Upper lobe of right lung (tissue), 1 donor: ENCODE measurements at regions not wholly inside any gene's neighbourhood (a gene's known extent, or its start where the extent isn't known, plus 50 kb on each side); places are given as distances from the start of the nearest gene placed in this dataset.

ENCODE experiments used
- ATAC-seq: fragments of 200-7000 bp; cut with Tn5 transposase; one replicate; pipeline ENCODE4 v1.9.1; 2020; ENCODE audit warnings: mild to moderate bottlenecking, moderate library complexity
- DNase-seq: peaks from one replicate; pipeline ENCODE4 v3.0.0-alpha.2; 2020
- H3K27ac ChIP-seq: fragments of 200-600 bp; one replicate; pipeline ENCODE4 v1.8.0; 2022
- H3K27me3 ChIP-seq: fragments of 200-600 bp; one replicate; pipeline ENCODE4 v1.8.0; 2022; ENCODE audit warnings: mild to moderate bottlenecking
- H3K36me3 ChIP-seq: fragments of 200-600 bp; one replicate; pipeline ENCODE4 v1.8.0; 2022
- H3K4me1 ChIP-seq: fragments of 200-600 bp; one replicate; pipeline ENCODE4 v1.8.0; 2022
- H3K4me3 ChIP-seq: fragments of 200-600 bp; one replicate; pipeline ENCODE4 v1.8.0; 2022; ENCODE audit warnings: mild to moderate bottlenecking
- H3K9me3 ChIP-seq: fragments of 200-600 bp; one replicate; pipeline ENCODE4 v1.8.0; 2022
- intact Hi-C: fragments of 100-400 bp; cut with DNase I; formaldehyde crosslinking; loops from one replicate; pipeline ENCODE4 v1.11.0; 2022
- TF ChIP-seq, protein P1 (sequence below): fragments of 200-600 bp; IDR thresholded peaks from one replicate; pipeline ENCODE4 v1.8.0; 2022; ENCODE audit warnings: antibody characterized with exemption
- donor health status: DM: no; HTN: yes; CAD: no; lungs with severe emphysema.

DNA sequence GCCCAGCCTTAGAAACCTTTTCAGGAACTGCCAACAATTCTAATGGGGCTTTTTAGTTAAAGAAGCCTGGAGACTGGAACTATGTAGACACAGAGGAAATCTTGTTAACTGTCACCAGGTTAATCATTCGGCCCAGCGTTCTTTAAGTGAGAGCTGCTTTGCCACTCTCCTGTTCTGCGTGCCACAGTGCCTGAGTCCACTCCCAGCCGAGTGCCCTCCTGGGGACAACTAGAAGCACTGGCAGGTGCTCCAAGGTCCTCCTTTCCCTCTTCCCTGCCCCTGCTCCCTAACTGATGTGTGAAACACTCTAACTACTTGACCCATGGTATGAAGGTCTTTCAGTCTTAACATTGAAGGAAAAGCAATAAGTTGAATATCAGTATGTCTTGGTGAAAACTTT lies 151.2 kb upstream of the TLL1 start:
- intact Hi-C loops, result no loop called here
- TF ChIP-seq, protein P1, sequence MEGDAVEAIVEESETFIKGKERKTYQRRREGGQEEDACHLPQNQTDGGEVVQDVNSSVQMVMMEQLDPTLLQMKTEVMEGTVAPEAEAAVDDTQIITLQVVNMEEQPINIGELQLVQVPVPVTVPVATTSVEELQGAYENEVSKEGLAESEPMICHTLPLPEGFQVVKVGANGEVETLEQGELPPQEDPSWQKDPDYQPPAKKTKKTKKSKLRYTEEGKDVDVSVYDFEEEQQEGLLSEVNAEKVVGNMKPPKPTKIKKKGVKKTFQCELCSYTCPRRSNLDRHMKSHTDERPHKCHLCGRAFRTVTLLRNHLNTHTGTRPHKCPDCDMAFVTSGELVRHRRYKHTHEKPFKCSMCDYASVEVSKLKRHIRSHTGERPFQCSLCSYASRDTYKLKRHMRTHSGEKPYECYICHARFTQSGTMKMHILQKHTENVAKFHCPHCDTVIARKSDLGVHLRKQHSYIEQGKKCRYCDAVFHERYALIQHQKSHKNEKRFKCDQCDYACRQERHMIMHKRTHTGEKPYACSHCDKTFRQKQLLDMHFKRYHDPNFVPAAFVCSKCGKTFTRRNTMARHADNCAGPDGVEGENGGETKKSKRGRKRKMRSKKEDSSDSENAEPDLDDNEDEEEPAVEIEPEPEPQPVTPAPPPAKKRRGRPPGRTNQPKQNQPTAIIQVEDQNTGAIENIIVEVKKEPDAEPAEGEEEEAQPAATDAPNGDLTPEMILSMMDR, result no peak
- Histone ChIP-seq H3K36me3 (no peaks in the 10 kb centered on the region), H3K4me3 (no peak overlapping the region), H3K27me3 (no peaks in the 10 kb centered on the region), H3K9me3 (no peaks in the 10 kb centered on the region), H3K27ac (no peak overlapping the region), H3K4me1 (no peaks in the 10 kb centered on the region)
- DNase-seq, result no peak
- peak; percentile 56 for ATAC-seq

DNA sequence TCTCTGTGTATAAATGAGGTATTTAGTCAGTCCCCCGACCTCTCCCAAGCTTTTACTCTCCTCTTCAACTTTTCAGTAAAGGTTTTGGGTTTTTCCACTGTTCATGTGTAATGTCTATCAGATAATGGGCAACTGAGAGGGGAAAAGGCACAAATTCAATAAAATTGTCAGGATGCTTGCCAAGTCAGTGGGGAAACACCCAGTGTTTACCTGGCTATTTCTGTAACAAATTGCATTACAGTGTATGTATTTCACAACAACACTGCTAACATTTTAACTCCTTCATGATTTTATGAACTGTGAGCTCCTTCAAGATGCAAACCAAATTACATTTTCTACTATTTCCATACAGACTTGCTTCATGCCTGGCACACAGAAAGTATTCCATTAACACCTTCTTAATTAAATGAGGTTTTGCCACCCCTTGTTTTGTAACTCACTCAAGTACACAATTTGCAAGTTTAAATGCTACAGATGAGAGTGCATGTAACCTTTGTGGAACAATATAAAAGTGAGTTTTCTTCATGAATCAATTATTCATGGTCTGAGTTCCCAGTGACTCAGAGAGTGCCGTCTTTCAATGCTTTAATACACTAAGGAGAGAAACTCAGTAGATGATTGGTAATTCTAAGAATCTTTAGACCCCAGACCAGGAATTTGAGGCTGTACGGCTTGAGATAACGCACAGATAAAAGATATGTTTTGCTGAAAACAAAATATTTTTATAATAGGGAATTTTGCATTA lies 149.8 kb upstream of the TLL1 start:
- Histone ChIP-seq H3K36me3 (no peaks in the 10 kb centered on the region), H3K27ac (no peak overlapping the region), H3K9me3 (no peaks in the 10 kb centered on the region), H3K4me3 (no peak overlapping the region), H3K4me1 (no peaks in the 10 kb centered on the region), H3K27me3 (no peaks in the 10 kb centered on the region)
- ATAC-seq (no peak), DNase-seq (no peak)
- intact Hi-C loops, result no loop called here
- TF ChIP-seq, protein P1, result no peak

DNA sequence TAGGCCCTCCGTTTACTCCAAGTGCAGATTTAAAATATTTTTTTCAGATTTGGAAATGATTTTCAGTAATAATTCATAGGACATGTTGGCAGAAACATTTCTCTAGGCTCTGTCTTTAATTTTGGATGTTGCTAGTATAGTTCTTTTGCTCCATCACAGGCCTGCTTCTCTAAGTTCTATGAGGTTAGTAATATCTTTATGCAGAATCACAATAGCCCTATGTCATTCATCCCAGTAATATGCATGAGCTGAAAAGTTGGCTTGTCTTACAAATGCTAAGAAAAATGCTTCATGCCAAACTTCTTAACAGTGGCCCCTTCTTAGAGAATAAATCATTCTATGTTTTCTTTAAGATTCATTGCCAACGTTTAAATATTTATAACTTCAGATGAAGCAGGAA lies 148.3 kb upstream of the TLL1 start:
- Histone ChIP-seq H3K4me1 (no peaks in the 10 kb centered on the region), H3K27ac (no peak overlapping the region), H3K9me3 (no peaks in the 10 kb centered on the region), H3K4me3 (no peak overlapping the region), H3K36me3 (no peaks in the 10 kb centered on the region), H3K27me3 (no peaks in the 10 kb centered on the region)
- TF ChIP-seq, protein P1, result no peak
- intact Hi-C loops, result no loop called here
- DNase-seq, result no peak
- no peak for ATAC-seq

DNA sequence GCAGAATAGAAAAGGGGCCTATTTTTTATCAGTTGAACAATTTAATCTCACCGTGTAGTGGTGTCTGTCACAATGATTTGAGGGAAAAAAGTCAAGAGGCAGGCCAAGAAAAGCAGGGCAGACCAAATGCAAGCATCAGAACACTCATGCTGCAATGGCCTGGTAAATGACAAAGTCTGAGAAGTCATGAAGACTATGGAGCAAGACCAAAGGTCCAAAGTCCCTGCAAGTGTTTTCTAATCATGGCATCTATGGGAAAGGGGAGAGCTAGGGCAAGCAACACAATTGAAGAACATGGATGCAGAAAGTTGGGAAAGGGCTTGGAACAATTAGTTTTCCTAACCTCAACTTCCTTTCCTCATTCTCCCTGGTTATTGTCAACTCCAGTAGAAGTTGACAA lies 147.7 kb upstream of the TLL1 start:
- TF ChIP-seq, protein P1, result no peak
- Histone ChIP-seq H3K36me3 (no peaks in the 10 kb centered on the region), H3K4me1 (no peaks in the 10 kb centered on the region), H3K4me3 (no peak overlapping the region), H3K27me3 (no peaks in the 10 kb centered on the region), H3K9me3 (no peaks in the 10 kb centered on the region), H3K27ac (no peak overlapping the region)
- intact Hi-C loops, result no loop called here
- DNase-seq, result no peak
- no peak for ATAC-seq

DNA sequence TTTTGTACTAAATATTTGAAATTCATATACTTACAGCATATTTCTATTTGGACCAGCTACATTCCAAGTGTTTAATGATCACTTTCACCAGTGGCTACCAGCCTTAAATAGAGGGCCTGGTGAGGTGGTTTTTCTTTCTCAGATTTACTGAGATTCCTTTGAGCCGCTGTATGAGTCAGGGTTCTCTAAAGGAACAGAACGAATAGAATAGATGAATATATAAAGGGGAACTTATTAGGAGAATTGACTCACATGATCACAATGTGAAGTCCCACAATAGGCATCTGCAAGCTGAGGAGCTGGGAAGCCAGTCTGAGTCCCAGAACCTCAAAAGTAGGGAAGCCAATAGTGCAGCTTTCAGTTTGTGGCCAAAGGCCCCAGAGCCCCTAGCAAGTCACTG lies 146.2 kb upstream of the TLL1 start:
- H3K4me1 ChIP-seq, result no peaks in the 10 kb centered on the region
- ATAC-seq (no peak), DNase-seq (no peak)
- no peaks in the 10 kb centered on the region for H3K27me3 ChIP-seq
- H3K4me3 ChIP-seq, result no peak overlapping the region
- H3K27ac ChIP-seq, result no peak overlapping the region
- TF ChIP-seq, protein P1, result no peak
- H3K36me3 ChIP-seq, result no peaks in the 10 kb centered on the region
- H3K9me3 ChIP-seq, result no peaks in the 10 kb centered on the region
- intact Hi-C loops, result no loop called here
